Right lobe of liver (tissue), 6 donors: ENCODE measurements at regions not wholly inside any gene's neighbourhood (a gene's known extent, or its start where the extent isn't known, plus 50 kb on each side); places are given as distances from the start of the nearest gene placed in this dataset.

Experiments used
- ATAC-seq, 4 donors: fragments of 200-7000 bp; cut with Tn5 transposase; one replicate each; pipeline ENCODE4 v1.9.1; 2020; ENCODE audit warnings: mild to moderate bottlenecking in 4 of 4, moderate library complexity in 4 of 4
- DNase-seq, 3 donors: peaks; one replicate each; pipeline ENCODE4 v3.0.0-alpha.2; 2020
- H3K27ac ChIP-seq, 3 donors: fragments of 200-600 bp; one replicate each; pipeline ENCODE4 v1.8.0; 2022
- H3K27me3 ChIP-seq, 2 donors: fragments of 200-600 bp; one replicate each; pipeline ENCODE4 v1.8.0; 2022
- H3K36me3 ChIP-seq, 4 donors: fragments of 200-600 bp; sonication (generic) in 1 of 4; one replicate each; pipeline versions ENCODE4 v1.5.1 to v1.8.0; 2017 to 2022; ENCODE audit warnings: control low read depth in 1 of 4
- H3K4me1 ChIP-seq, 4 donors: fragments of 200-600 bp; sonication (generic) in 1 of 4; one replicate each; pipeline versions ENCODE4 v1.5.1 to v1.8.0; 2017 to 2022; ENCODE audit warnings: control low read depth in 1 of 4
- H3K4me3 ChIP-seq, 3 donors: fragments of 200-600 bp; one replicate each; pipeline ENCODE4 v1.8.0; 2022
- H3K9me3 ChIP-seq, 4 donors: fragments of 200-600 bp; sonication (generic) in 1 of 4; one replicate each; pipeline versions ENCODE4 v1.5.1 to v1.8.0; 2017 to 2022; ENCODE audit warnings: control low read depth in 1 of 4
- CTCF ChIP-seq, 4 donors: fragments of 200-600 bp in 3 of 4; fragments of 450-650 bp in 1 of 4; IDR thresholded peaks; one replicate each; pipeline versions ENCODE4 v1.5.1 to v1.8.0; 2016 to 2022; ENCODE audit warnings: antibody characterized with exemption in 4 of 4, mild to moderate bottlenecking in 2 of 4
- POLR2A ChIP-seq: fragments of 450-650 bp; IDR thresholded peaks from one replicate; pipeline ENCODE4 v1.6.1; 2017; ENCODE audit warnings: antibody characterized with exemption, mild to moderate bottlenecking
- WGBS: methylation state at CpG from one replicate; pipeline ENCODE4 v1.1.6; 2018; ENCODE audit warnings: low coverage, low lambda C conversion rate; ENCODE audit not compliant: insufficient coverage; ENCODE audit errors: missing lambda C conversion rate; 5-methylcytosine and 5-hydroxymethylcytosine counted together
- intact Hi-C, 2 donors: fragments of 100-400 bp; cut with DNase I; formaldehyde crosslinking; loops; one replicate each; pipeline versions ENCODE4 v1.11.2 to v1.14.1; 2022
- donor health status: DM: no; HTN: yes; CAD: no.
- donor health status: DM: no; HTN: no; CAD: no.
- donor health status: DM: no; HTN: no; CAD: no.
- donor health status: DM: no; HTN: yes; CAD: no.
- donor health status: DM: no; HTN: yes; CAD: no.

GRCh38 chr6:22043284-22043962, 253.4 kb downstream of the PRL start:
- Histone ChIP-seq H3K9me3 (no peaks in the 10 kb centered on the region), H3K36me3 (no peaks in the 10 kb centered on the region), H3K4me1 (no peaks in the 10 kb centered on the region), H3K27ac (peak overlapping the region in 1 of 3 donors; percentile 21), H3K27me3 (no peaks in the 10 kb centered on the region), H3K4me3 (no peak overlapping the region)
- DNase-seq: no peak
- 43% methylated on average over 7 of the region's 7 CpGs for WGBS
- intact Hi-C loops: no loop called here
- peak in 3 of 4 donors; percentile 23 to 40 (median 38) for ATAC-seq
- TF ChIP-seq CTCF (IDR thresholded peaks at IDR 0.05) (no peak), POLR2A (no peak)

DNA sequence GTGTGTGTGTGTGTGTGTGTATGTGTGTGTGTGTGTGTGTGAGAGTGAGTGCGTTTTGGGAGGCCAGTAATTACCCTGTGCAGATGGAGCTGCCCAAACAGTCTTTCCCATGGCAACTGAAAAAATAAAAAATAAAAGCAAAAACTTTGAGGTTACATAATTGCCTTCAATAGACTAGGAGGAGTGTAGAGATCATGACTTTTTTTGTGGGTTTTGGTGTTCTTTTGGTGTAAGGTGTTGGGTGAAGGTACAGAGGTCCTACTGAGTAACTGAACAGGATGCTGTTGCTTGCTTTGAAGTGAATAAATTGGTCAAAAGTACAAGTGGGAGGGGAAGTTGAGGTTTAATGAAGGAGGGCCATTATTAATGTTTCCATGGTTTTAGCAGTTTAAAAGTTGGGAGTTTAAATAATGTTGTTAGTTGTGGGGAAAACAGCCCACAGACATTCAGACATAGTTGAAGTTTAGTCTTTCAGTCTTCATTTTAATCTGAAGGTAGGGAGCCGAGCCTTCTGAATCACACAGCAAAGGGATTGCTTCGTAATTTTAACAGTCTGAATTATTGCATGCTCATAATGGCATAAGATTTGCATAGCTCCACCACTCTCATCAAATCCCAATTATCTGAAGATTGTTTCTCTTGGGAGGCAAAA, 251.4 kb downstream of the PRL start:
- no peaks in the 10 kb centered on the region for H3K9me3 ChIP-seq
- H3K4me3 ChIP-seq: no peak overlapping the region
- H3K27me3 ChIP-seq: no peaks in the 10 kb centered on the region
- no peak overlapping the region for H3K27ac ChIP-seq
- DNase-seq (no peak), ATAC-seq (no peak)
- no peak for TF ChIP-seq CTCF (IDR thresholded peaks at IDR 0.05)
- TF ChIP-seq POLR2A: no peak
- intact Hi-C loops: no loop called here
- H3K4me1 ChIP-seq: no peaks in the 10 kb centered on the region
- WGBS: 89% methylated on average over 3 of the region's 3 CpGs
- H3K36me3 ChIP-seq: no peaks in the 10 kb centered on the region

DNA sequence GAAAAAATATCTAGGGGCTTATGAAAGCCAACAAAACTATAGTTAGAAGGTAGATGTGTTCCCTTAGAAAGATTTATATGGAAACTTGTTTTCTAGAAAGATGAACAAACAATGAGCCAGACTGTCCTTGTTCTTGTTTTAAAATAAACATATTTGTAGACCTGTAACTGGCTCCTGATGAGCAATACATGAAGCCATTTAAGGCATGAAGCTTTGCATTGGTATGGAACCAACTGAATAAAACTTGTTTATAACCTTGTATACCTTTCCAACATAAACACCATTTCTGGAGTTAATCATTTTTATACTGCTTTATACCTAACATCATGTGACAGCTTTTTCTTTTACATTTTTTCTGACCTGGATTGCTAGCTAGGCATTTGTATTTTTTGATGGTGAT, 247.8 kb downstream of the PRL start:
- TF ChIP-seq POLR2A: no peak
- TF ChIP-seq CTCF (IDR thresholded peaks at IDR 0.05): no peak

GRCh38 chr6:22053391-22053997, 243.3 kb downstream of the PRL start:
- DNase-seq (no peak), ATAC-seq (no peak)
- TF ChIP-seq CTCF (IDR thresholded peaks at IDR 0.05): no peak
- no peak for TF ChIP-seq POLR2A
- Histone ChIP-seq H3K27me3 (no peaks in the 10 kb centered on the region), H3K9me3 (no peaks in the 10 kb centered on the region), H3K27ac (no peak overlapping the region), H3K36me3 (no peaks in the 10 kb centered on the region), H3K4me3 (no peak overlapping the region), H3K4me1 (no peaks in the 10 kb centered on the region)
- intact Hi-C loops: no loop called here
- WGBS: 49% methylated on average over 3 of the region's 3 CpGs

More for the DNA sequence above, 247.8 kb downstream of the PRL start:
- no peaks in the 10 kb centered on the region for H3K9me3 ChIP-seq
- H3K27ac ChIP-seq: no peak overlapping the region
- no peak for DNase-seq
- no peaks in the 10 kb centered on the region for H3K4me1 ChIP-seq
- no peak overlapping the region for H3K4me3 ChIP-seq
- ATAC-seq: no peak
- intact Hi-C loops: no loop called here
- H3K36me3 ChIP-seq: no peaks in the 10 kb centered on the region
- no peaks in the 10 kb centered on the region for H3K27me3 ChIP-seq
